ENCODE measurements at regions not wholly inside any gene's neighbourhood (a gene's known extent, or its start where the extent isn't known, plus 50 kb on each side); places are given as distances from the start of the nearest gene placed in this dataset.

GRCh38 chr13:104597546-104598180 lies 1531.4 kb upstream of the SLC10A2 start:
- ATAC-seq (ENCODE audit: low FRiP score), result no peak
- DNase-seq (ENCODE audit: low spot score), result no peak
- no peak for TF ChIP-seq CTCF (IDR thresholded peaks at IDR 0.05)

- no peak for TF ChIP-seq CTCF (IDR thresholded peaks at IDR 0.05)
- ATAC-seq (ENCODE audit: low FRiP score) (no peak), DNase-seq (ENCODE audit: low spot score) (no peak)
Observed at GRCh38 chr13:104595511-104595910, 1529.3 kb upstream of the SLC10A2 start.

- DNase-seq (ENCODE audit: low spot score) (no peak), ATAC-seq (ENCODE audit: low FRiP score) (no peak)
- no peak for TF ChIP-seq CTCF (IDR thresholded peaks at IDR 0.05)
Observed at GRCh38 chr13:104594806-104595205, 1528.6 kb upstream of the SLC10A2 start.

GRCh38 chr13:104593693-104594092 lies 1527.5 kb upstream of the SLC10A2 start:
- no peak for TF ChIP-seq CTCF (IDR thresholded peaks at IDR 0.05)
- DNase-seq (ENCODE audit: low spot score) (no peak), ATAC-seq (ENCODE audit: low FRiP score) (no peak)

- TF ChIP-seq CTCF (IDR thresholded peaks at IDR 0.05), result no peak
- no peak for DNase-seq (ENCODE audit: low spot score)
- ATAC-seq (ENCODE audit: low FRiP score), result no peak
Observed at GRCh38 chr13:104593251-104593576, 1527.0 kb upstream of the SLC10A2 start.

GRCh38 chr13:104592545-104593250 lies 1526.5 kb upstream of the SLC10A2 start:
- TF ChIP-seq CTCF (IDR thresholded peaks at IDR 0.05), result no peak
- DNase-seq (ENCODE audit: low spot score), result no peak
- no peak for ATAC-seq (ENCODE audit: low FRiP score)

GRCh38 chr13:104592127-104592526 lies 1525.9 kb upstream of the SLC10A2 start:
- no peak for TF ChIP-seq CTCF (IDR thresholded peaks at IDR 0.05)
- ATAC-seq (ENCODE audit: low FRiP score) (peak; percentile 73), DNase-seq (ENCODE audit: low spot score) (no peak)

All from omental fat pad (tissue), 3 donors.